Rectal smooth muscle tissue (tissue), 1 donor: ENCODE measurements at regions not wholly inside any gene's neighbourhood (a gene's known extent, or its start where the extent isn't known, plus 50 kb on each side); places are given as distances from the start of the nearest gene placed in this dataset.

Experiments
- H3K27ac ChIP-seq: one replicate; pipeline ENCODE4 v1.7.0; 2013; ENCODE audit warnings: low read depth, low read length, inconsistent platforms
- H3K27me3 ChIP-seq: one replicate; pipeline ENCODE4 v1.7.0; 2013; ENCODE audit warnings: low read length; ENCODE audit not compliant: control insufficient read depth, insufficient read depth
- H3K36me3 ChIP-seq: one replicate; pipeline ENCODE4 v1.7.0; 2013; ENCODE audit warnings: low read length; ENCODE audit not compliant: control insufficient read depth, insufficient read depth
- H3K4me1 ChIP-seq: one replicate; pipeline ENCODE4 v1.7.0; 2013; ENCODE audit warnings: low read length; ENCODE audit not compliant: control insufficient read depth, insufficient read depth
- H3K4me3 ChIP-seq: one replicate; pipeline ENCODE4 v1.7.0; 2013; ENCODE audit warnings: low read length
- H3K9ac ChIP-seq: one replicate; pipeline ENCODE4 v1.7.0; 2013; ENCODE audit warnings: low read length

DNA sequence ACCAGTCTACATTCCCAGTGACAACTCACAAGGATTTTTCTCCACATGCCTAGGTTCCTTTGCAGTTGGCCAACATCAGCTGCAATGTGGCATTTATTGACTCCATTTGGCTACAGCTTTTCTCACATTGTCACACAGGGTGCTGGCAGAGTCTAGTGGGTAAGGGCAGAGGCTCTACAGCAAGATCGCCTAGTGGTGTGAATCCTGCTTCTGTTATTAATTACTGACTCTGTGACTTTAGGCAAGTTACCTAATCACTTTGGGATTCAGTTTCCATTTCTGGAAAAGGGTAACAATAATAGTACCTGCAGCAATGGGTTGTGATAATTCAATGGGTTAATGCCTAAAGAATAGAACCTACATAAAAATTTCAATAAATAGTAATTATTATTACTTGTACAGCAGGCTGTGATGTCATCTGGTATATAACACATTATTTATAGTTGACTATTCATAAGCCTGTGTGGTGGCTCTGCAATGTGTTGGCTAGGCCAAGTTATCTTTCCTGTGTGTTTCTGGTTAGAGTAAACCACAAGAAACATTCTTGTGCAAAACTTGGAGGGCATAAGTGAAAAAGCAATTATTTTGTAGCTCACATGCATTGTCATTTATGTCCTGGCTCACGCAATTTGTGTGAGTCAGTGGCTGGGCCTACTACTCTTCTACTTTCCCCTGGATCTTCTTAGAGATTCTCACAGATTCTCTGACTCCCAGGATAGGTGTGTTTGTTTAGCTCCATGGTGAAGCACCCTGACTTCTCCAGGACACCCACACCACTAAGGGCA is 59.5 kb downstream of the PTGS2 start:
- H3K27ac ChIP-seq, result peak overlapping the region; percentile 63

DNA sequence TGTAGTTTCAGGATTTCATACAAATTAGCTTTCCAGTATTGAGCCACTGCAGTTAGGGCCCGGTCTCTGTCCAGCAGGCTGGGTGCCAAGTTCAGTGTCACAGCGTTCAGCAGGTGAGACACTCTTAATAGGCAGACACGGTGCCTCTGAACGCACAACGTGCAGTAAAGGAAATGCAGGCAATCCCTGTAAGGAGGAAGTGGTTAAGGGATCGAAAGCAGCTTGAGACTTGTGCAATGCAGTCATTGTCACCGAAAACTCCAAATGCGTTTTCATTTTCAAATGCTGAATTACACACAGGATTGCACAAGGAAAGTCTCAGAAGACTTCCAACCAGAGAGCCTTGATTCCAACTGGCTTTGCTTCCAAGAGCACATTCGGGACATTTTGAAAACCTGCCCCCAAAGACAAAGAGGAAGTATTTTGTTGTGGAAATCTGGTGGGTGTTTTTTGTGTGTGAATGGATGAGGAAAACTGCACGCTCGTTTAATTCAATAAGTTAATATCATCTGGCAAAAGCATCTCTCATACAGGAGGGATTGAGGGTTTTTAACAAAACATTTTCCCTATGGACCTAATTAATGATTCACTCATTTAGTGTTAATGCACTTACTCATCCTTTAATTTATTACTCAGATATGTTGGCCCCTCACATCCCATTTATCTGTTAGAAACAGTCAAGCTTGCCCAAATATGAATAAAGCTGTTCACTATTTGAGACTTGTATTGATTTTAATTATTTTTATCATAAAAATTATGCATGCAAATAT is 61.6 kb downstream of the PTGS2 start:
- Histone ChIP-seq H3K36me3 (no peaks in the 10 kb centered on the region), H3K4me3 (peak overlapping the region; percentile 48), H3K27me3 (no peaks in the 10 kb centered on the region), H3K27ac (no peak overlapping the region), H3K4me1 (peaks cover 3% of the 10 kb centered on the region), H3K9ac (no peak overlapping the region)

More for the DNA sequence above, 59.5 kb downstream of the PTGS2 start:
- Histone ChIP-seq H3K27me3 (no peaks in the 10 kb centered on the region), H3K9ac (no peak overlapping the region), H3K4me1 (peaks cover 3% of the 10 kb centered on the region), H3K4me3 (no peak overlapping the region), H3K36me3 (no peaks in the 10 kb centered on the region)

GRCh38 chr1:186617926-186618325 is 62.3 kb downstream of the PTGS2 start:
- Histone ChIP-seq H3K36me3 (no peaks in the 10 kb centered on the region), H3K27ac (no peak overlapping the region), H3K4me3 (no peak overlapping the region), H3K9ac (no peak overlapping the region), H3K4me1 (peaks cover 3% of the 10 kb centered on the region), H3K27me3 (no peaks in the 10 kb centered on the region)

DNA sequence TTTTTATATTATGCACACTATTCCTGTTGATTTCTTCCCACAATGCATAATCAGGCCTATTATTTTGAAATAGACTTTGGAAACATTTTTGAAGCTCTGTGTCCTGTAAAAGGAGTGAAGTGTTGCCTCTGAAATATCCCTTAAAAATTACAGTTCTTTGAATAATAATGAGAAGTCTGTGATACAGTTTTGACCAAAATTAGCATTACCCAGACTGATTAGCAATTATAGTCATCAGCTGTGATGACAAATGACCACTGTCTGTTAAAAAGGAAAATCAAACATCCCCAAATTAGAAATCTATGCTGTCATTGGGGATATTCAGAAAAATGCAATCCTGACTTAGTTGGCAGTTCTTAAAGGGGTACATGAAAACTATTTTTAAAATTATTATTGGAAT is 63.7 kb downstream of the PTGS2 start:
- peaks cover 3% of the 10 kb centered on the region for H3K4me1 ChIP-seq
- no peaks in the 10 kb centered on the region for H3K27me3 ChIP-seq
- no peak overlapping the region for H3K4me3 ChIP-seq
- H3K36me3 ChIP-seq, result no peaks in the 10 kb centered on the region
- no peak overlapping the region for H3K9ac ChIP-seq
- H3K27ac ChIP-seq, result no peak overlapping the region

GRCh38 chr1:186615332-186615731 is 64.9 kb downstream of the PTGS2 start:
- no peaks in the 10 kb centered on the region for H3K27me3 ChIP-seq
- H3K36me3 ChIP-seq, result no peaks in the 10 kb centered on the region
- no peak overlapping the region for H3K4me3 ChIP-seq
- no peak overlapping the region for H3K27ac ChIP-seq
- no peaks in the 10 kb centered on the region for H3K4me1 ChIP-seq
- no peak overlapping the region for H3K9ac ChIP-seq

- H3K27ac ChIP-seq, result no peak overlapping the region
- H3K27me3 ChIP-seq, result no peaks in the 10 kb centered on the region
- H3K9ac ChIP-seq, result no peak overlapping the region
- H3K36me3 ChIP-seq, result no peaks in the 10 kb centered on the region
- H3K4me3 ChIP-seq, result no peak overlapping the region
- peaks cover 2% of the 10 kb centered on the region for H3K4me1 ChIP-seq
These were observed 69.1 kb downstream of the PTGS2 start for GRCh38 chr1:186611156-186611555.

GRCh38 chr1:186609183-186609582 is 71.0 kb downstream of the PTGS2 start:
- no peaks in the 10 kb centered on the region for H3K27me3 ChIP-seq
- no peak overlapping the region for H3K9ac ChIP-seq
- H3K27ac ChIP-seq, result no peak overlapping the region
- no peak overlapping the region for H3K4me3 ChIP-seq
- no peaks in the 10 kb centered on the region for H3K36me3 ChIP-seq
- H3K4me1 ChIP-seq, result peaks cover 2% of the 10 kb centered on the region

- Histone ChIP-seq H3K36me3 (no peaks in the 10 kb centered on the region), H3K4me1 (peaks cover 2% of the 10 kb centered on the region), H3K9ac (no peak overlapping the region), H3K4me3 (no peak overlapping the region), H3K27me3 (no peaks in the 10 kb centered on the region), H3K27ac (no peak overlapping the region)
These were observed 74.4 kb downstream of the PTGS2 start for GRCh38 chr1:186605762-186606350.

DNA sequence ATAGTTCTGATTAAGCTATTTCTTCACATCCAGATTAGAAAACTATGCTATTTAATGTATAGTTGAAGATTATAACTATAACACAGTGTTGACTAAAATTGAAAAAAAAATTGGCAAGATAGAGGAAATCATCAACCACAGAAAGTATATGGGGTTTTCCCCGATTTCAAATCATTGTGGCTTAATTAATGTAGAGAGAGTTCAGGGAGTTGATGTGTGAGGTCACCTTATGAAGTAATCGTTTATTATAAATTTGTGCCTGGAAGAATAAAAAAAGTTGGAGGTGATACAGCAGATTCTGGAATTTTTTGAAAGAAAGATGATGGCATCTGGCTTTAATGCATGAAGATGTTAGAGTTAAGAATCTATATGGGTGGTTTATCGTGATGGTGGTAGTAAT is 84.3 kb downstream of the PTGS2 start:
- no peak overlapping the region for H3K4me3 ChIP-seq
- H3K27ac ChIP-seq, result no peak overlapping the region
- H3K36me3 ChIP-seq, result no peaks in the 10 kb centered on the region
- no peaks in the 10 kb centered on the region for H3K4me1 ChIP-seq
- no peak overlapping the region for H3K9ac ChIP-seq
- H3K27me3 ChIP-seq, result no peaks in the 10 kb centered on the region

GRCh38 chr1:186578325-186579016 is 101.8 kb downstream of the PTGS2 start:
- Histone ChIP-seq H3K27me3 (no peaks in the 10 kb centered on the region), H3K4me1 (no peaks in the 10 kb centered on the region), H3K4me3 (no peak overlapping the region), H3K27ac (no peak overlapping the region), H3K36me3 (no peaks in the 10 kb centered on the region), H3K9ac (no peak overlapping the region)

GRCh38 chr1:186577633-186578032 is 102.6 kb downstream of the PTGS2 start:
- Histone ChIP-seq H3K27me3 (no peaks in the 10 kb centered on the region), H3K4me3 (no peak overlapping the region), H3K9ac (no peak overlapping the region), H3K27ac (no peak overlapping the region), H3K36me3 (no peaks in the 10 kb centered on the region), H3K4me1 (no peaks in the 10 kb centered on the region)

DNA sequence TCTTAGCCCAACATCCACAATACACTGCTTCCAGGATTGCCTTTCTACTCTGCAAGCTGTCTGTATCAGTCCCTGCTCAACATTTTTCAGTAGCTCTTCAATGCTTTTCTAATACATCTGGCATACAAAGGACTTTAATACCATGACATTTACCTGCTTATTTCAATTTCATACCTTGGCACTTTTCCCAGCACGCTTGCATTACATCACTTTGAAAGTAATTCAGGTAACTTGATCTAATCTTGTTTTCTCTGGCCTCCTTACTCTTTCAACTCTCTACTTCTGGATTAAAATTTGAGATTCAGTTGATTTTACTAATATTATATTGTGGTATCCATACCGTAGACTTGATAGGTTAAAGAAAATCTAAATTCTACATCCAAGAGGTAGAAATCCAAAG is 103.0 kb downstream of the PTGS2 start:
- Histone ChIP-seq H3K27me3 (no peaks in the 10 kb centered on the region), H3K9ac (no peak overlapping the region), H3K27ac (no peak overlapping the region), H3K36me3 (no peaks in the 10 kb centered on the region), H3K4me3 (no peak overlapping the region), H3K4me1 (no peaks in the 10 kb centered on the region)
